Medulla oblongata (tissue), 1 donor: ENCODE measurements at regions not wholly inside any gene's neighbourhood (a gene's known extent, or its start where the extent isn't known, plus 50 kb on each side); places are given as distances from the start of the nearest gene placed in this dataset.
A peak's percentile ranks its signal among the peaks of the same experiment; 100 is the strongest.

Experiments used
- DNase-seq: peaks from one replicate; pipeline ENCODE4 v3.0.0-alpha.2; 2015; ENCODE audit errors: extremely low spot score

GRCh38 chr6:6915813-6916547 lies 191.8 kb upstream of the RREB1 start:
- DNase-seq: peak; percentile 72

GRCh38 chr6:6916598-6916997 lies 191.2 kb upstream of the RREB1 start:
- no peak for DNase-seq

GRCh38 chr6:6918216-6918983 lies 189.4 kb upstream of the RREB1 start:
- DNase-seq: no peak

GRCh38 chr6:6919173-6919572 lies 188.6 kb upstream of the RREB1 start:
- no peak for DNase-seq

- DNase-seq: no peak
Observed at GRCh38 chr6:6920114-6920986, 187.4 kb upstream of the RREB1 start.

GRCh38 chr6:6920987-6921313 lies 186.8 kb upstream of the RREB1 start:
- DNase-seq: no peak

- DNase-seq: no peak
Observed at GRCh38 chr6:6922166-6922565, 185.6 kb upstream of the RREB1 start.

- DNase-seq: no peak
Observed at GRCh38 chr6:6923605-6924004, 184.2 kb upstream of the RREB1 start.

- DNase-seq: no peak
Observed at GRCh38 chr6:6924708-6925107, 183.1 kb upstream of the RREB1 start.

GRCh38 chr6:6925391-6926164 lies 182.2 kb upstream of the RREB1 start:
- no peak for DNase-seq

- no peak for DNase-seq
Observed at GRCh38 chr6:6926856-6927255, 180.9 kb upstream of the RREB1 start.

GRCh38 chr6:6927521-6928361 lies 180.0 kb upstream of the RREB1 start:
- no peak for DNase-seq

- DNase-seq: no peak
Observed at GRCh38 chr6:6930223-6930880, 177.4 kb upstream of the RREB1 start.

GRCh38 chr6:6931071-6932025 lies 176.4 kb upstream of the RREB1 start:
- no peak for DNase-seq

GRCh38 chr6:6932341-6932740 lies 175.4 kb upstream of the RREB1 start:
- DNase-seq: no peak

GRCh38 chr6:6932968-6933367 lies 174.8 kb upstream of the RREB1 start:
- no peak for DNase-seq

GRCh38 chr6:6940031-6941025 lies 167.4 kb upstream of the RREB1 start:
- DNase-seq: no peak

- DNase-seq: no peak
Observed at GRCh38 chr6:6941201-6941600, 166.6 kb upstream of the RREB1 start.
